Epithelial cell of proximal tubule (primary cell): ENCODE measurements at regions not wholly inside any gene's neighbourhood (a gene's known extent, or its start where the extent isn't known, plus 50 kb on each side); places are given as distances from the start of the nearest gene placed in this dataset.

ENCODE experiments used
- DNase-seq: peaks from one replicate; pipeline ENCODE4 v3.0.0-alpha.2; 2011; ENCODE audit warnings: low read depth
- H3K4me3 ChIP-seq: 2 replicates; pipeline ENCODE4 v1.5.1; 2011; ENCODE audit warnings: low read depth, mild to moderate bottlenecking, low read length
- CTCF ChIP-seq: conservative IDR thresholded peaks from 2 replicates; pipeline ENCODE4 v1.5.1; 2012; ENCODE audit warnings: low read depth, mild to moderate bottlenecking, low read length

GRCh38 chr4:15349531-15349935, 78.3 kb upstream of the C1QTNF7 start:
- no peak for TF ChIP-seq CTCF
- DNase-seq, result no peak
- H3K4me3 ChIP-seq, result no peak overlapping the region

GRCh38 chr4:15349965-15350364, 77.9 kb upstream of the C1QTNF7 start:
- no peak for DNase-seq
- no peak overlapping the region for H3K4me3 ChIP-seq
- TF ChIP-seq CTCF, result no peak

- H3K4me3 ChIP-seq, result no peak overlapping the region
- no peak for DNase-seq
- no peak for TF ChIP-seq CTCF
These were observed 75.3 kb upstream of the C1QTNF7 start for GRCh38 chr4:15352524-15352923.

GRCh38 chr4:15353207-15353606, 74.6 kb upstream of the C1QTNF7 start:
- no peak for TF ChIP-seq CTCF
- DNase-seq, result no peak

GRCh38 chr4:15354371-15355297, 73.2 kb upstream of the C1QTNF7 start:
- TF ChIP-seq CTCF, result no peak
- H3K4me3 ChIP-seq, result no peak overlapping the region
- no peak for DNase-seq

More at GRCh38 chr4:15353207-15353606, 74.6 kb upstream of the C1QTNF7 start:
- no peak overlapping the region for H3K4me3 ChIP-seq

- no peak for TF ChIP-seq CTCF
- no peak overlapping the region for H3K4me3 ChIP-seq
- DNase-seq, result no peak
These were observed 66.3 kb upstream of the C1QTNF7 start for GRCh38 chr4:15361529-15361928.

GRCh38 chr4:15362541-15362940, 65.3 kb upstream of the C1QTNF7 start:
- TF ChIP-seq CTCF, result no peak
- no peak for DNase-seq
- no peak overlapping the region for H3K4me3 ChIP-seq
